ENCODE measurements at regions not wholly inside any gene's neighbourhood (a gene's known extent, or its start where the extent isn't known, plus 50 kb on each side); places are given as distances from the start of the nearest gene placed in this dataset.
"Not testable (repeated sequence)": the region's sequence is repeated elsewhere in the genome, so short reads cannot be mapped to it uniquely, and the experiment has no call there.

DNA sequence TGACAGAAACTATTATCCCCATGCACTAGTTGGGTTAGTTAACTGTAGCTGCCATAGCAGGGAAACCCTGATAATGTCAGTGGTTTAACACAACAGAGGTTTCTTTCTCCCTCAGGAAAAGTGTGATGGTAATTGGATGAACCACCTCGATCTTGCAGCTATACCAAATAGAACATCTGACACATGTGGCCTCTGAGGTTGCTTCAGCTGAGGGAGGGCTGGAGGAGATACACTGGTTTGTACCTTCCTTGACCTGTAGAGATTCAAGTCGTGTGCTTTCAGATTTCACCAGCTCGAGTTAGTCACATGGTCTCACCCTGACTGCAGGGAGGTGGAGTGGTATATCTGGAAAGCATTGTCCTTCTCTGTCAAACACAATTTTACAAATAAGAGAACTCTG, 147.2 kb upstream of the SFRP2 start:
- DNase-seq (ENCODE audit: low read depth in 2 of 2) = no peak

DNA sequence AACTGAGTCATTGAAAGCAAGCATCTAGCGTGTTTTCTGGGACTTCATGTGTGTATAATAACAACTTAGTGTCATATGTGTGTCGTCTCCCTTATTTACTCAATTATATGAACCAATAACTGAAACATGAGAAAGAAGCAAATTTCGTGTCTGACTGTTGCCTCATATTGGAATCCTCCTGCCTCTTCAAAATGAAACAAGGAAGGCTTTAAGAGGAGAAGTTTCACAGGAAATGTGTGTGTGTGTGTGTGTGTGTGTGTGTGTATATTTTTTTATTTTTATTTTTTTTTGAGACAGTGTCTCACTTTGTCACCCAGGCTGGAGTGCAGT, 145.8 kb upstream of the SFRP2 start:
- DNase-seq (ENCODE audit: low read depth in 2 of 2) = no peak

- DNase-seq (ENCODE audit: low read depth in 2 of 2) = no peak
These were observed 145.2 kb upstream of the SFRP2 start for GRCh38 chr4:153933915-153934687.

DNA sequence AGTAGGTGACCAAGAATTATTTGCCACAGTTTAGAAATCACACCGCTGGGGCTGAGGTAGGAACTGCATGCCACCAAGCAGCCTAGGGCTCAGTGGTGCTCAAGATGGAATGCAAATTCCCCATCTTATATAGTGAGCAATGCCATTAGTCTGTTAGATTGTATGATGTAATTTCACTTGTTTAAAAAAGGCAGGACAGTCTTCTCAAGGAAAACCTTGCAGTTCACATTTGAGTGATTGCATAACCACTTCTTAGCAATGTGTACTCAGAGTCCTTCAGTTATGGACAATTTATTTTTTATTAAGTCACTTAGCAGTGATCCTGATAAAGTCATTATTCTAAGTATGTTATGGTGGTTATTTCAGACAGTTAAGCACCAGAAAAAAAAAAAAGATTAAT, 142.9 kb upstream of the SFRP2 start:
- DNase-seq (ENCODE audit: low read depth in 2 of 2) = no peak

- DNase-seq (ENCODE audit: low read depth in 2 of 2) = no peak
These were observed 140.8 kb upstream of the SFRP2 start for GRCh38 chr4:153929675-153930074.

DNA sequence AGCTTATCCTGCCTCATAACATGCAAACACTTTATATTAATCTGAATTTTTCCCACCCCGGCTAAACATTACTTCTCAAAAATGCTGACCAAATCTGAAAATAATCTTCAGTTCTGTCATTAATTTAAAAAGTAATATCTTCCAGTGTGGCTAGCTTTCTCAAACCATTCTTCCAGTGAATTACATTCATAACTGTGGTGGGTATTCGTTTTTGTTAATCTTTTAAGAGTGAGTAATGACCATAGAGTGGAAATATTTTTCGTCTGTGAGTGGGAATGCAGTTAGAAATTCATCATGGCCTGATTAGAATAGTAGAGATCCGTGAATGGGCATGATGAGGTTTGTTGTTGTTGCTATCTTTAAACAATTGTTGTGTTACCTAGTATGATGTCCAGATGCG, 138.6 kb upstream of the SFRP2 start:
- DNase-seq (ENCODE audit: low read depth in 2 of 2) = no peak

DNA sequence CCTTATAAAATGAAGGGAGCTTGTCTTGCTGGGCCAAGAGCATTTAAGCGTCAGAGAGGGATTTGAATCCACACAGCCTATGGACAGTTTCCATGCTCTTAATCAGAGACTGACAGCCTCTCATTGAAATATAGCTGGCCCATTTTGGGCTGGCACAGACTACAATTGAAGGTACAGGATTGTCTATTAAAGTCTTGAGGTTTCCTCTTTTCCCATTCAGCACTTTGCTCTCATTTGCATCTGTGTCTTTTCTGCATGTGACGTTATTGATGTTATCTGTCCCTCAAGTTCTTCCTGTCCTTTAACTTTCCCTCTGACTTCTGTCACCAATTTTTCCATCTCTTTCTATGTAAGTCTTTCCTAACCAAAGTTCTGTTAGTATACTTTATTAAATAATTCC, 133.3 kb upstream of the SFRP2 start:
- DNase-seq (ENCODE audit: low read depth in 2 of 2) = no peak

DNA sequence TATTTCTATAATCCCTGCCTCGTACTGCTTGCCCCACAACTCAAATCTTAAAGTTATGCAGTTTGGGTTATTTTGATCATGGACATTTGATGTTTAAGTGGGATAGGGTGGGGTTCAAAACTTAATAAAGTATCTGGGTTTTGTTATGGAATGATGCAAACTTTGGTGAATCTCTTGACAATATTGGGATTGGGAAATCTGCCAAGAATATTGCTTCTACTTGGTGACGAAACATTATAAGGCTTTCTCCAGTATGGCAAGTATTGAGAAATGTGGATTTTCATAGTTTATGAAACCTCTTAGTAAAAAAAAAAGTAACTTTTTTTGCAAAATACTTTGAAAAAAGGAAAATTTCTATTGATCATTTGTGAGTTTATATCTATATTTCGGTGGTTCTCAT, 130.8 kb upstream of the SFRP2 start:
- no peak for DNase-seq (ENCODE audit: low read depth in 2 of 2)

GRCh38 chr4:153916273-153916755, 127.4 kb upstream of the SFRP2 start:
- DNase-seq (ENCODE audit: low read depth in 2 of 2) = peak; percentile 7 to 50

DNA sequence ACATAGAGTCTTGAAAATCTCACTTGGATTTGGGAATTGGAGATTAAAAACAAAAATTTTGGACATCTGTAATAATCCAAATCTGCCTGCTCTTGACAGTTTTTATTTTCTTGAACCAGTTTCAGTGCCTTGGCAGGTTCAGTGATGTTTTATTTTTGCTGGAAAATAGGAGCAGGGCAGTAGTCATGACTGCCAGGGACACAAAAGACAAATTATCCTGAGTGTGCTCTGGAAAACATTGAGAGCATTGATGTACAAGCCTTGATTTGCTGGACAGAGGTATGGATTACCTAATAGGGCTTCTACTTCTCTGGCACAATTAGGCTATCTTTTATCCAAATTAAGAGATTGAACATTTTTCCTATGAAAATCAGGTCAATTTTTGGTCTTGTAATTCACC, 123.4 kb upstream of the SFRP2 start:
- no peak for DNase-seq (ENCODE audit: low read depth in 2 of 2)

GRCh38 chr4:153909672-153910071, 120.8 kb upstream of the SFRP2 start:
- DNase-seq (ENCODE audit: low read depth in 2 of 2) = no peak

- DNase-seq (ENCODE audit: low read depth in 2 of 2) = no peak
These were observed 117.3 kb upstream of the SFRP2 start for GRCh38 chr4:153906231-153906630.

DNA sequence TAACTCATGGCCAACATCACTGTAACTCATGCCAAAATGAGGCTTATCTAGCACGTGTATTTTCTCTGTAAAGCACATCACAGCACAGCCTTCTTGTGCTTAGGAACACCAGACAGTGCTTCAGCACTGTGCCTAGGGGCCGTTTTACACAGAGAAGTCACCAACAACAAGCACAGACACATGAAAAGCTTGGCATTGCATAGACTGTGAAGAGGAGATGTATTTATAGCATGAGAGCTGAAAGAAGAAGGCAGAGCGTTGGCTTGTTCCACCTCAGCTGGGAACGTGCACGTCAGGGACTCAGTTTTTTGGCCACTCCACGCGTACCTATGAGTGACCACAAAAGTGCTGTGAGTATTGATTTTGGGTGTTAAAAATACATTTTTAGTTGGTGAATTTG, 116.3 kb upstream of the SFRP2 start:
- no peak for DNase-seq (ENCODE audit: low read depth in 2 of 2)

GRCh38 chr4:153904011-153904410, 115.1 kb upstream of the SFRP2 start:
- DNase-seq (ENCODE audit: low read depth in 2 of 2) = no peak

DNA sequence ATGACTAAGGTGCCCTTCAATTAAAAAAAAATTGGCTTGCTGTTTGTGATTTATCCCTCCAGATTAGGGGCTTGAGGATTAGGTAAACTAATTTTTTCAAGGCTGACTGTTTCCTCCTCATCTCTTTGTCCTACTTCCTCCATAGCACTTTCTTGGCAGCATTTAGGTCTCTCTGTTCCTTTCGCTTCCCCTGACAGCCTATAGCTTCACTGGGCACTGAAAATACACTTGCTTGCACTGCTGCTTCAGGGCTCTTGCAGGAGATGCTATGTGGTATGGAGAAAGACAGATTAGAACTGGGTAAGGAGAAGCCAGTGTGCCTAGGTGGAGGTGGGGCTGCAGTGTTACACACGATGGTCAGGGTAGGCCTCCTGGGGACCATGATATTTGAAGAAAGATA, 112.3 kb upstream of the SFRP2 start:
- no peak for DNase-seq (ENCODE audit: low read depth in 2 of 2)

DNA sequence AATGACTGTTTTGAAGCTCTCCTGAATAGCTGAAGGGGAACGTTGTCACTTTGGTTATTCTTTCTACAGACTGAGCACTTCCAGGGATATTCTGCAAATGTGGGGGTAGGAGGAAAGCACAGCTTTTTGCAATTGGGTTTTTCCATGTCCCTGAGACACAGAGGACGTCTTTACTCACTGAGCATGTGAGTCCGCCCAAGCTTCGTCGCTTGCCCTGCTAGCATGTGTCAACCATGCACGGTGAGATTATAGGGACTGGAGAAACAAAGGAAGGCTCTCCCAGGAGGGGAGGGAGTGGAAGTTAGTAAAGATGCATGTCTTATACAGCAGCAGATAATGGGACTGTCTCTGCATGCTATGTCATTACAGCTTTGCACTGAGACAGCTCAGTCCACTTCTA, 111.5 kb upstream of the SFRP2 start:
- DNase-seq (ENCODE audit: low read depth in 2 of 2) = no peak

- no peak for DNase-seq (ENCODE audit: low read depth in 2 of 2)
These were observed 101.9 kb upstream of the SFRP2 start for GRCh38 chr4:153890761-153891160.

DNA sequence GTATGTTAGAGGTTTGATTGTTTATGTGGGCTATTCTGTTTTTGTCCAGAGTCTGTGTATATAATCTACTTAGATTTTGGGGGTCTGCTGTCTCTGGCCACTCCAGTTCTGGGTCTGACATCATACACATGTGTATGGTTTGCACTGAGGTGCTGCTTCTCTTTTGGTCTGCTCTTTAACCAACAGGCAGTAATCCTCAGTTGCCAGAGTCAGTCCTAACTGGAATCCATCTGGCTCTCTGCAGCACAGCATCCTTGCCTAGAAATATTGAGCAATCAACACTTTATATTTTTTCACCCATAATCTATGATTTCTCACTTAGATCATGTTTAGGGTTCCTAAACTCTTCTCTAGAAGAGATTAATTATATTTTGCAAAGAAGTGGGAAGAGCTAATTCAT, 98.3 kb upstream of the SFRP2 start:
- no peak for DNase-seq (ENCODE audit: low read depth in 2 of 2)

- DNase-seq (ENCODE audit: low read depth in 2 of 2) = no peak
These were observed 95.4 kb upstream of the SFRP2 start for GRCh38 chr4:153884325-153884724.

DNA sequence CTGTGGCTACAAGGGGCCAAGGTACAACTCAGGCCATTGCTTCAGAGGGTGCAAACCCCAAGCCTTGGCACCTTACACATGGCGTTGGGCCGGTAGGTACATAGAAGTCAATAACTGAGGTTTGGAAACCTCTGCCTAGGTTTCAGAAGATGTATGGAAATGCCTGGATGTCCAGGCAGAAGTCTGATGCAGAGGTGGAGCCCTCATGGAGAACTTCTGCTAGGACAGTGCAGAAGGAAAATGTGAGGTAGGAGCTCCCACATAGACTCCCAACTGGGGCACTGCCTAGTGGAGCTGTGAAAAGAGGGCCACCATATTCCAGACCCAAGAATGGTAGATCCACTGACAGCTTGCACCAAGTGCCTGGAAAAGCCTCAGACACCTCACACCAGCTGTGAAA, 92.1 kb upstream of the SFRP2 start:
- DNase-seq (ENCODE audit: low read depth in 2 of 2) = no peak

DNA sequence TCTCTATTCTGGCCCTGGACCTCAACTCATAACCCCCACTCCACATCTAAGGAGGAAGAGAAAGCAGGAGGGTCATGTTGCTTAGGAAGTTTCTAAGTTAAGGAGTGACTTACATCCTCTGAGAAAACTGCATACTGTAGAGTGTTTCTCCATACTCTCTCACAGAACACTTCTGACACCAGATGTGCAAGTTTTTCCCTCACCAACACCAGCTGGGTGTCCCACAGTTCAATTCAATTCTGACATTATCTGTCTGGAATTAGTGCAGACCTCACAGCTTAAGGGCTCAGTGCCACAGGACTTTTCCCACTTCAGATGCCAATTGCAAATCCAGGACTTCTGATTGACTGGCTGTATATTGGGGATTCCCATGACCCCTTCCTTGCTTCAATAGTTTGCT, 89.0 kb upstream of the SFRP2 start:
- no peak for DNase-seq (ENCODE audit: low read depth in 2 of 2)

DNA sequence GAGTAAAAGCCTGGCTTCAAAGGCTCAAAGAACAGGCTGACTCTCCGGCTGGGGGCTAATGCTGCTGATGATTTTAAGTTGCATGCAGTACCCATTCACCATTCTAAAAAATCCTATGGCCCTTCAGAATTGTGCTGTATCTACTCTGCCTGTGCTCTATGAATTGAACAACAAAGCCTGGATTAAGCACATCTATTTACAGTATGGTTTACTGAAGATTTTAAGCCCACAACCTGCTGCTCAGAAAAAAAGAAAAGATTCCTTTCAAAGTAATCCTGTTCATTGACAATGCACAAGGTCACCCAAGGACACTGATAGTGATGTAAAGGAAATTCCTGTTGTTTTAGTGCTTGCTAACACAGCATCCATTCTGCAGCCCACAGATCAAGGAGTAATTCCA, 84.9 kb upstream of the SFRP2 start:
- no peak for DNase-seq (ENCODE audit: low read depth in 2 of 2)

DNA sequence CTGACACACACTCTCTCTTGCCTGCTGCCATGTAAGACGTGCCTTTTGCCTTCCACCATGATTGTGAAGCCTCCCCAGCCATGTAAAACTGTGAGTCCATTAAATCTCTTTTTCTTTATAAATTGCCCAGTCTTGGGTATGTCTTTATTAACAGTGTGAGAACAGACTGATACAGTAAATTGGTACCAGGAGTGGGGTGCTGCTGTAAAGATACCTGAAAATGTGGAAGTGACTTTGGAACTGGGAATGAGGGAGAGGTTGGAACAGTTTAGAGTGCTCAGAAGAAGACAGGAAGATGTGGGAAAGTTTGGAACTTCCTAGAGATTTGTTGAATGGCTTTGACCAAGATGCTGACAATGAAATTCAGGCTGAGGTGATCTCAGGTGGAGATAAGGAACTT, 77.9 kb upstream of the SFRP2 start:
- DNase-seq (ENCODE audit: low read depth in 2 of 2) = not testable (repeated sequence)

DNA sequence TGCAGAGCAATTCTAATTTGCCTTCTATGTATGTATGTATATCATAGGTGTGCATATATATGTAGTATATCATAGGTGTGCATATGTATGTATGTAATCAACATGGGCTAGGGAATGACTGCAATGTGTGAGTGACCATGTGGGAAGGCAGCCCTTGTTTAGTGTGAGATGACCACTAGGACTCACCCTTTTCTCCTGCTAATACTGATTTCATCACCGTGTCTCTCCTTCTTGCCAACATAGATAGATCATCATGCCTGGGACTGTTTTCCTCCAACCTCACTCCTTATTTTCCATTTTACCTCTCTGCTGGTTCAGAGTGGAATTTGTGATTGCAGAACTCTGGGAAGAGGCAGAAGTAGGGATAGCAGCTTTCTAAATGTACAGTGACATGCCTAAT, 63.6 kb upstream of the SFRP2 start:
- no peak for DNase-seq (ENCODE audit: low read depth in 2 of 2)
